RWPE1 (cell line): ENCODE measurements at regions not wholly inside any gene's neighbourhood (a gene's known extent, or its start where the extent isn't known, plus 50 kb on each side); places are given as distances from the start of the nearest gene placed in this dataset.

ENCODE experiments used
- CTCF ChIA-PET: fragments of 350-600 bp; sonication (Branson Sonifier 250); formaldehyde crosslinking; extraction: SDS; loops from one replicate; lab custom pipeline; 2021; lab: Yijun Ruan, JAX
- POLR2A ChIA-PET: fragments of 400-600 bp; formaldehyde crosslinking; extraction: SDS; loops from one replicate; lab custom pipeline; 2020; ENCODE audit warnings: antibody characterized with exemption; ENCODE audit not compliant: low non-redundant PET; lab: Yijun Ruan, JAX
- DNase-seq: peaks from one replicate; pipeline ENCODE4 v3.0.0; 2012; ENCODE audit warnings: low spot score
- H3K27ac ChIP-seq: fragments of 450-650 bp; 2 replicates; pipeline ENCODE4 v1.5.1; 2017
- CTCF ChIP-seq: fragments of 450-650 bp; conservative IDR thresholded peaks from 2 replicates; pipeline ENCODE4 v1.5.1; 2017; ENCODE audit warnings: low read depth, mild to moderate bottlenecking

- TF ChIP-seq CTCF: no peak
- CTCF ChIA-PET: no interaction called here
- H3K27ac ChIP-seq: no peak overlapping the region
- POLR2A ChIA-PET: no interaction called here
- DNase-seq: no peak
Observed at GRCh38 chr2:66794070-66794469, 359.1 kb downstream of the MEIS1 start.

GRCh38 chr2:66794551-66794950, 359.6 kb downstream of the MEIS1 start:
- POLR2A ChIA-PET: no interaction called here
- CTCF ChIA-PET: no interaction called here
- DNase-seq: no peak
- H3K27ac ChIP-seq: no peak overlapping the region
- no peak for TF ChIP-seq CTCF

- no peak overlapping the region for H3K27ac ChIP-seq
- POLR2A ChIA-PET: no interaction called here
- CTCF ChIA-PET: interaction anchor here (0.7 kb wide), 1 partner anchor 160 kb away, joined by 3 read pairs; no protein-coding TSS in a partner anchor
- no peak for TF ChIP-seq CTCF
- no peak for DNase-seq
Observed at GRCh38 chr2:66802877-66803276, 368.0 kb downstream of the MEIS1 start.

GRCh38 chr2:66803726-66804125, 368.8 kb downstream of the MEIS1 start:
- no peak for TF ChIP-seq CTCF
- POLR2A ChIA-PET: no interaction called here
- no peak for DNase-seq
- H3K27ac ChIP-seq: no peak overlapping the region
- CTCF ChIA-PET: interaction anchor here (0.5 to 0.7 kb wide), 2 partner anchors 159 to 252 kb away, joined by 3 read pairs; no protein-coding TSS in a partner anchor

GRCh38 chr2:66805016-66805865, 370.3 kb downstream of the MEIS1 start:
- ChIA-PET CTCF (no interaction called here), POLR2A (no interaction called here)
- TF ChIP-seq CTCF: no peak
- no peak overlapping the region for H3K27ac ChIP-seq
- no peak for DNase-seq

GRCh38 chr2:66805968-66806367, 371.0 kb downstream of the MEIS1 start:
- ChIA-PET POLR2A (no interaction called here), CTCF (no interaction called here)
- no peak for DNase-seq
- H3K27ac ChIP-seq: no peak overlapping the region
- no peak for TF ChIP-seq CTCF
